GM12878 (cell line): ENCODE measurements at regions not wholly inside any gene's neighbourhood (a gene's known extent, or its start where the extent isn't known, plus 50 kb on each side); places are given as distances from the start of the nearest gene placed in this dataset.

ENCODE experiments used
- ATAC-seq: fragments of 200-7000 bp; cut with Tn5 transposase; 3 replicates; pipeline ENCODE4 v1.9.1; 2020; ENCODE audit warnings: mild to moderate bottlenecking, moderate library complexity
- BruUV-seq: library from RNA; stranded (reverse); fragments of 400-500 nt; replicated peaks from 2 replicates; lab custom pipeline; 2021; lab: Mats Ljungman, UMichigan
- CTCF ChIA-PET: fragments of 300-600 bp; sonication (Branson Sonifier 250); formaldehyde crosslinking; extraction: SDS; loops from one replicate; lab custom pipeline; 2021; ENCODE audit warnings: inconsistent platforms; lab: Yijun Ruan, JAX
- POLR2A ChIA-PET: fragments of 350-600 bp; formaldehyde crosslinking; extraction: SDS; loops from one replicate; lab custom pipeline; 2021; ENCODE audit warnings: inconsistent platforms; lab: Charles Lee
- RAD21 ChIA-PET: fragments of 300-600 bp; sonication (Branson Sonifier 250); formaldehyde crosslinking; loops from one replicate; lab custom pipeline; 2023; ENCODE audit warnings: antibody characterized with exemption; ENCODE audit not compliant: unreplicated experiment; lab: Charles Lee
- SMC1A ChIA-PET: fragments of 300-600 bp; sonication (Branson Sonifier 250); formaldehyde crosslinking; loops from one replicate; lab custom pipeline; 2023; ENCODE audit not compliant: unreplicated experiment, uncharacterized antibody; lab: Charles Lee
- DNase-seq: peaks from one replicate; pipeline ENCODE4 v3.0.0-alpha.2; 2011; ENCODE audit warnings: low read depth, low spot score
- FAIRE-seq: peaks from 3 replicates; lab custom pipeline; 2011; peaks lifted over from hg19 to GRCh38; lab: Jason Lieb, UNC
- H2AFZ ChIP-seq: 2 replicates; pipeline ENCODE4 v1.6.0; 2011; ENCODE audit warnings: low read depth, low read length, control low read depth; ENCODE audit not compliant: control insufficient read depth
- H3K27ac ChIP-seq: 2 replicates; pipeline ENCODE4 v1.5.1; 2011; ENCODE audit warnings: control low read depth; ENCODE audit not compliant: control insufficient read depth, insufficient read depth
- H3K27me3 ChIP-seq, 2 experiments: replicated peaks in 1 of 2; 2 replicates each; pipeline versions ENCODE4 v1.6.0 to v1.6.1; 2011; ENCODE audit warnings: low read length in 1 of 2; ENCODE audit not compliant: control insufficient read depth in 2 of 2, insufficient read depth in 2 of 2
- H3K36me3 ChIP-seq, 2 experiments: 2 replicates each; pipeline ENCODE4 v1.5.1; 2011; ENCODE audit warnings: low read length in 1 of 2; ENCODE audit not compliant: control insufficient read depth in 2 of 2, insufficient read depth in 2 of 2
- H3K4me1 ChIP-seq: 2 replicates; pipeline ENCODE4 v1.6.1; 2011; ENCODE audit warnings: mild to moderate bottlenecking, low read length, moderate library complexity, mixed read lengths; ENCODE audit not compliant: control insufficient read depth, insufficient read depth
- H3K4me2 ChIP-seq: 2 replicates; pipeline ENCODE4 v1.6.0; 2011; ENCODE audit warnings: control low read depth; ENCODE audit not compliant: control insufficient read depth, insufficient read depth
- H3K4me3 ChIP-seq: fragments of 200-600 bp; sonication (generic); 2 replicates; pipeline ENCODE4 v1.5.1; 2016
- H3K79me2 ChIP-seq: 2 replicates; pipeline ENCODE4 v1.6.0; 2011; ENCODE audit warnings: low read length; ENCODE audit not compliant: control insufficient read depth, insufficient read depth
- H3K9ac ChIP-seq: 2 replicates; pipeline ENCODE4 v1.8.0; 2011; ENCODE audit warnings: low read length, control low read depth, mixed read lengths; ENCODE audit not compliant: control insufficient read depth, insufficient read depth
- H3K9me3 ChIP-seq: replicated peaks from 3 replicates; pipeline ENCODE4 v1.5.1; 2011; ENCODE audit warnings: mild to moderate bottlenecking, low read length; ENCODE audit not compliant: control insufficient read depth, insufficient read depth
- H4K20me1 ChIP-seq: 2 replicates; pipeline ENCODE4 v1.6.0; 2011; ENCODE audit not compliant: control insufficient read depth, insufficient read depth
- BCL11A ChIP-seq: IDR thresholded peaks from 2 replicates; pipeline ENCODE4 v1.6.1; 2011; ENCODE audit warnings: low read depth, low read length
- CHD2 ChIP-seq: IDR thresholded peaks from 2 replicates; pipeline ENCODE4 v1.6.1; 2011; ENCODE audit warnings: low read depth, low read length, improper control_type of control experiment, borderline replicate concordance
- E2F8 ChIP-seq: fragments of 450-650 bp; IDR thresholded peaks from 2 replicates; pipeline ENCODE4 v1.6.1; 2018; ENCODE audit warnings: mild to moderate bottlenecking, low read depth, moderate library complexity; ENCODE audit not compliant: partially characterized antibody
- EZH2 ChIP-seq: IDR thresholded peaks from 2 replicates; pipeline ENCODE4 v1.6.1; 2012; ENCODE audit warnings: low read depth, mild to moderate bottlenecking, control low read depth, inconsistent platforms, low read length, borderline replicate concordance; ENCODE audit not compliant: control insufficient read depth
- FOXM1 ChIP-seq: IDR thresholded peaks from 2 replicates; pipeline ENCODE4 v1.6.1; 2012; ENCODE audit warnings: low read depth, mild to moderate bottlenecking, inconsistent platforms, low read length, moderate library complexity
- NRF1 ChIP-seq: conservative IDR thresholded peaks from 2 replicates; pipeline ENCODE4 v1.6.1; 2011; ENCODE audit warnings: mild to moderate bottlenecking, low read depth, low read length, improper control_type of control experiment
- RB1 ChIP-seq: fragments of 450-650 bp; formaldehyde crosslinking; IDR thresholded peaks from 2 replicates; pipeline ENCODE4 v1.6.1; 2017; ENCODE audit warnings: mild to moderate bottlenecking, borderline replicate concordance
- RUNX3 ChIP-seq: IDR thresholded peaks from 2 replicates; pipeline ENCODE4 v1.6.1; 2012; ENCODE audit warnings: low read length, inconsistent platforms
- SP1 ChIP-seq: IDR thresholded peaks from one replicate; pipeline ENCODE4 v1.6.1; 2011; ENCODE audit warnings: low read depth, low read length
- SUPT20H ChIP-seq: IDR thresholded peaks from 2 replicates; pipeline ENCODE4 v1.6.1; 2011; ENCODE audit warnings: low read depth, mild to moderate bottlenecking, low read length, moderate library complexity, borderline replicate concordance; ENCODE audit not compliant: control insufficient read depth
- ZBTB33 ChIP-seq: fragments of 450-650 bp; IDR thresholded peaks from 2 replicates; pipeline ENCODE4 v1.6.1; 2017; ENCODE audit warnings: mild to moderate bottlenecking
- ZBTB40 ChIP-seq: fragments of 450-650 bp; IDR thresholded peaks from 2 replicates; pipeline ENCODE4 v1.6.1; 2016; ENCODE audit warnings: mild to moderate bottlenecking, moderate library complexity, borderline replicate concordance
- WGBS: methylation state at CpG from one replicate; pipeline ENCODE4 v1.1.6; 2016; ENCODE audit warnings: low lambda C conversion rate; ENCODE audit not compliant: insufficient replicate concordance, insufficient coverage; ENCODE audit errors: missing lambda C conversion rate; 5-methylcytosine and 5-hydroxymethylcytosine counted together
- in situ Hi-C: fragments of 300-500 bp; cut with MboI; formaldehyde crosslinking; loops from 9 replicates; pipeline ENCODE4 v1.14.3; 2018; ENCODE audit warnings: mixed read lengths
- intact Hi-C: fragments of 100-400 bp; cut with micrococcal nuclease; formaldehyde crosslinking; loops from one replicate; pipeline ENCODE4 v1.14.2; 2022; ENCODE audit not compliant: unreplicated experiment

- in situ Hi-C loops = no loop called here
- Histone ChIP-seq H3K36me3 (no peaks in the 10 kb centered on the region), H3K4me1 (no peaks in the 10 kb centered on the region), H3K4me3 (no peak overlapping the region), H3K27me3 (no peaks in the 10 kb centered on the region), H4K20me1 (no peaks in the 10 kb centered on the region), H3K4me2 (no peak overlapping the region), H2AFZ (no peak overlapping the region), H3K9ac (no peak overlapping the region), H3K79me2 (no peaks in the 10 kb centered on the region), H3K9me3 (no peaks in the 10 kb centered on the region), H3K27ac (no peak overlapping the region)
- intact Hi-C loops = no loop called here
- no peak for DNase-seq
- no peak for FAIRE-seq
- ChIA-PET CTCF (no interaction called here), RAD21 (no interaction called here), POLR2A (no interaction called here), SMC1A (no interaction called here)
- 2% methylated on average over 3 of the region's 3 CpGs for WGBS
- no TSS peak for BruUV-seq
- no peak for ATAC-seq
- TF ChIP-seq RUNX3 (no peak), FOXM1 (no peak), BCL11A (no peak), NRF1 (no peak), SUPT20H (no peak), EZH2 (no peak), SP1 (no peak), ZBTB40 (no peak), CHD2 (no peak), RB1 (no peak), E2F8 (no peak), ZBTB33 (no peak)
Measured at GRCh38 chr16:54438469-54438868, 151.9 kb upstream of the IRX3 start.
